GM19240 (cell line): ENCODE measurements at regions not wholly inside any gene's neighbourhood (a gene's known extent, or its start where the extent isn't known, plus 50 kb on each side); places are given as distances from the start of the nearest gene placed in this dataset.

Experiments used
- DNase-seq: peaks from one replicate; pipeline ENCODE4 v3.0.0; 2011; ENCODE audit warnings: low spot score; ENCODE audit not compliant: insufficient read length

GRCh38 chr12:124631681-124632256 lies 64.4 kb upstream of the NCOR2 start:
- DNase-seq: no peak

- no peak for DNase-seq
Measured at GRCh38 chr12:124630791-124631313, 63.4 kb upstream of the NCOR2 start.

GRCh38 chr12:124629789-124630480 lies 62.5 kb upstream of the NCOR2 start:
- DNase-seq: no peak

GRCh38 chr12:124629117-124629516 lies 61.7 kb upstream of the NCOR2 start:
- DNase-seq: no peak

GRCh38 chr12:124627956-124628355 lies 60.5 kb upstream of the NCOR2 start:
- no peak for DNase-seq

GRCh38 chr12:124626971-124627411 lies 59.6 kb upstream of the NCOR2 start:
- no peak for DNase-seq

GRCh38 chr12:124625867-124626675 lies 58.7 kb upstream of the NCOR2 start:
- no peak for DNase-seq

GRCh38 chr12:124624823-124625222 lies 57.4 kb upstream of the NCOR2 start:
- no peak for DNase-seq

- DNase-seq: no peak
Measured at GRCh38 chr12:124623344-124624035, 56.1 kb upstream of the NCOR2 start.

- DNase-seq: no peak
Measured at GRCh38 chr12:124622764-124623163, 55.4 kb upstream of the NCOR2 start.

GRCh38 chr12:124622331-124622730 lies 54.9 kb upstream of the NCOR2 start:
- no peak for DNase-seq

- no peak for DNase-seq
Measured at GRCh38 chr12:124621296-124621660, 53.9 kb upstream of the NCOR2 start.

- no peak for DNase-seq
Measured at GRCh38 chr12:124620606-124621295, 53.3 kb upstream of the NCOR2 start.

GRCh38 chr12:124618291-124618902 lies 51.0 kb upstream of the NCOR2 start:
- no peak for DNase-seq

- no peak for DNase-seq
Measured at GRCh38 chr12:124617615-124618014, 50.2 kb upstream of the NCOR2 start.
